GM19023 (cell line): ENCODE measurements at regions not wholly inside any gene's neighbourhood (a gene's known extent, or its start where the extent isn't known, plus 50 kb on each side); places are given as distances from the start of the nearest gene placed in this dataset.
"Not testable (repeated sequence)": the region's sequence is repeated elsewhere in the genome, so short reads cannot be mapped to it uniquely, and the experiment has no call there.

Experiments used
- ATAC-seq: cut with Tn5 transposase; IDR thresholded peaks from one replicate; pipeline ENCODE4 v1.9.1; 2021; ENCODE audit warnings: mild to moderate bottlenecking, moderate library complexity; ENCODE audit not compliant: unreplicated experiment

DNA sequence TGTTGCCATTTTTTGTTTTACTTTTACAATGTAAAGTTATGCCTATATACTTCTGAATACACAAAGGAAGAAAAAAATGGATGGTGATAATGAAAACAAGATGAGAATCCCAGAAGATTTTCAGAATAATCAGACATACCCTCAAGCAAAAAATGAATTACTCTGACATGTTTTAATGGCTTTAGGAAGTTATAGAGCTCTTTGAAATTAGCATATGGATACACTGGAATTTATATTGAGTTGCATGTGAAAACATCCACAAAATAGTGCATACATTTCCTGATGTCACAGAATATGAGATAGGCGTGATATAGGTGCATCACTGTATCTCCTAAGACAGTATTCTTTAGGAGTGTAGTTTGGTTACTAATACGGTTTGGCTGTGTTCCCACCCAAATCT lies 351.3 kb downstream of the SLC7A11 start:
- no peak for ATAC-seq

DNA sequence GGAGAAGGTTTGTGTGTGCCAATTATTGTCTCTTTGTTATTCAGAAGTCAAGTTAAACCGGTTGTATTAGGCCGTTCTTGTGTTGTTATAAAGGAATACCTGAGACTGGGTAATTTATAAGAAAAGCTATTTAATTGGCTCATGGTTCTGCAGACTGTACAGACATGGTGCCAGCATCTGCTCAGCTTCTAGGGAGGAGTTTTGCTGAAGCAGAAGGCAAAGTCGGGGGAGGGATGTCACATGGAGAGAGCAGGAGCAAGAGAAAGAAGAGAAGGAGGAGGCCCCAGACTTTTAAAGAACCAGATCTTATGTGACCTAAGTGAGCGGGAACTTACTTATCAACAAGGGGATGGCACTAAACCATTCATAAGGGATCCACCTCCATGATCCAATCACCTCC lies 349.3 kb upstream of the PCDH18 start:
- ATAC-seq, result no peak

DNA sequence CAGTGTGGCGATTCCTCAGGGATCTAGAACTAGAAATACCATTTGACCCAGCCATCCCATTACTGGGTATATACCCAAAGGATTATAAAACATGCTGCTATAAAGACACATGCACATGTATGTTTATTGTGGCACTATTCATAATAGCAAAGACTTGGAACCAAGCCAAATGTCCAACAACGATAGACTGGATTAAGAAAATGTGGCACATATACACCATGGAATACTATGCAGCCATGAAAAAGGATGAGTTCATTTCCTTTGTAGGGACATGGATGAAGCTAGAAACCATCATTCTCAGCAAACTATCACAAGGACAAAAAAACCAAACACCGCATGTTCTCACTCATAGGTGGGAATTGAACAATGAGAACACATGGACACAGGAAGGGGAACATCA lies 335.8 kb upstream of the PCDH18 start:
- not testable (repeated sequence) for ATAC-seq

DNA sequence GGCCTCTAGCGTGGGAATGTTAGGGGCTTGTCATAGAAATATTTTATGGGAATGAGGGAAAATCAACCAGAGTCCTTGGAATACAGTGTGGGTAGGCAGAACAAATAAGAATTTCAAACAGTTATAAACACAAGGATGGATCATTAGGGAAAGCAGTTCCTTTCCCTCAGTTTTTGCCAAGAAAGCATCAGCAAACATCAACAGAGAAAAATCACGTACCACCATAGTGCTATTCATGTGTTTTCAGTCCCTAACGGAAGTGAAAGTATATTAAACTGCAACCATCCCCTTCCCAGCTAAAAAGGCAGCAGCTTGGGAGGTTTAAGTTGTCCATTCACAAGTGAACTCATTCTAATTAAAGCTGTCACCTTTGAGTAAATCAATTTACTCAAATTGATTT lies 334.4 kb upstream of the PCDH18 start:
- ATAC-seq, result no peak

DNA sequence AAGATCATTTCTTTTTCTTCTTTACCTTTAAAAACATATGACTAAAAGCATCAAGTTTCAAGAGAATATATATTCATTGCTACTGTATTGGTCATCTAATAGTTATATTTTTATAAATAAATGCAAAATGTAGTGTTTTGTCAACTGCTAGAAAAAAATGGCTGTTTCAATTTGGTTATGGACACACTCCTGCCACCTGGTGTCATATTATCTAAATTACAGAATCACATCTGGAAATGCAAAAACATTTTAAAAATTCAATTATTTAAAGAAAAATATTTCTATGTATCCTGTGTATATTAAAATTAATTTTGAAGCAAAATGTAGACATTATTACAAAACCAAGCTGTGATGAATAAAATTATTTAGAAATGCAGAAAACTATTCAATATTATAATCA lies 329.4 kb upstream of the PCDH18 start:
- ATAC-seq, result no peak

DNA sequence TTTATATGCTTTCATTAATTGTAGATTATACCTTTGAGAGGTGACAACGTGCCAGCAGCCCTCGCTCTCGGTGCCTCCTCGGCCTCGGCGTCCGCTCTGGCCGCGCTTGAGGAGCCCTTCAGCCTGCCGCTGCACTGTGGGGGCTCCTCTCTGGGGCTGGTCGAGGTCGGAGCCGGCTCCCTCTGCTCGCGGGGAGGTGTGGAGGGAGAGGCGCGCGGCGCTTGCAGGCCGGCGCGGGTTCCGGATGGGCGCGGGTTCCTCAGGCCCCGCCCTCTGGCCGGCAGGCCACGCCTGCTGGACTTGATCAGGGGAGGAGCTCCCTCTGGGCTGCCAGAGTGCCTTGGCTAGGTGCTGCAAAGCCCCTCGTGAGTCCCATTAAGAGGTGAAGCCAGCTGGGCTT lies 321.1 kb upstream of the PCDH18 start:
- ATAC-seq, result no peak

DNA sequence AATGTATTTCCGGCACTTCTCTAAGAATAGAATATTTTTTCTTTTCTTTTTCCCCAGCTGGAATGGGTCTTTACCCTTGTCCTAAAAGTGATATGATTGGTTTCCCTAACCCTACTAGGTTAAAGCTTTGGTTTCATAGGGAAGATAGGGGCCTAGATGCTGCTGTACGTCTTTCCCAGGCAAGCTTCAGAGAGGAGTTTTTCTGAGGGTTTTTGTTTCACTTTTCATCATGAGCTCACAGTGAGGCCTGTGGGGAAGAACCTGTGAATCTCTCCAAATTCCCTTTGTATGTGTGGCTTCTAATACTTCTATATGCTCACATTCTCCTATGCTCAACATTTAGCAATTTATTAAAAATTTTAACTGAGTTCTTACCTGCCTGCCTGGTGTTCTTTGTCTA lies 320.0 kb upstream of the PCDH18 start:
- ATAC-seq, result no peak

DNA sequence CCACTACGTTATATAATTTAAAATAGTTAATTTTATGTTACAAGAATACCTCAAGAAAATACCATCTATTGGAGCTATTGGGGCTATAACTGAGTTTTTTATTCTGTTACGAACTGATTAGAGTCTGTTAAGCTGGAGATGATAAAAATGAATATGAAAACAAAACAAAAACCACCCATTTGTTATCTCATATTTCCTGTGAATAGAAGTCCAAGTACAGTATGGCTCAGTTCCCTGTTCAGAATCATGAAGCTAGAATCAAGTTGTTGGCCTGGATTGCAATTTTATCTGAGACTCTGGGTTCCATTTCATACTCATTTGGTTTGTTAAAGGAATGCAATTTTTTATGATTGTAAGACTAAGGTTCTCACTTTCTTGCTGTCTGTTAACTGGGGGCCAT lies 319.1 kb upstream of the PCDH18 start:
- ATAC-seq, result no peak

DNA sequence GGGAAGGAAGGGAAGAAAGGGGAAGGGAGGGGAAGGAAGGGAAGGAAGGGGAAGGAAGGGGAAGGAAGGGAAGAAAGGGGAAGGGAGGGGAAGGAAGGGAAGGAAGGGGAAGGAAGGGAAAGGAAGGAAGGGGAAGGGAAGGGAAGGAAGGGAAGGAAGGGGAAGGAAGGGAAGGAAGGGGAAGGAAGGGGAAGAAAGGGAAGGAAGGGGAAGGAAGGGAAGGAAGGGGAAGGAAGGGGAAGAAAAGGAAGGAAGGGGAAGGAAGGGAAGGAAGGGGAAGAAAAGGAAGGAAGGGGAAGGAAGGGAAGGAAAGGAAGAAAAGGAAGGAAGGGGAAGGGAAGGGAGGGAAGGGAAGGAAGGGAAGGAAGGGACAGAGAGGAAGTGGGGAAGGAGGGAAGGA lies 295.7 kb upstream of the PCDH18 start:
- not testable (repeated sequence) for ATAC-seq

DNA sequence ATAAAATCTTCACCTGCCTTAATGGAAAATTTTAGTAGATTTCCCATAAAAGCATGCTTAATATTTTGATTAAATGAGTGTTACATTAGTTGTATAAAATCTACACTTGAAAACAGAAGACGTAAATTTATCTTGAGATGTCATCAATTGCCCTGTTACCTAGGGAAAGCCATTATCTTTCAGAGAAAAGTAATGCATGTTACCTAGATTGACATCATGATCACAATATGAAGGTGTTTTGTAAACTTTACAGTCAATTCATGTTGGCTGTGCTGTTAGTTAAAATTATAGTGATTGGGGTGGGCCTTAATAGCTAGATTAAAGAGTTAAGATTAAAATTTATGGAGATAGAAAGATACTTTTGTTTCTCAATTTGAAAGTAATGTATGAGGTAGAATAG lies 293.2 kb upstream of the PCDH18 start:
- ATAC-seq, result no peak

DNA sequence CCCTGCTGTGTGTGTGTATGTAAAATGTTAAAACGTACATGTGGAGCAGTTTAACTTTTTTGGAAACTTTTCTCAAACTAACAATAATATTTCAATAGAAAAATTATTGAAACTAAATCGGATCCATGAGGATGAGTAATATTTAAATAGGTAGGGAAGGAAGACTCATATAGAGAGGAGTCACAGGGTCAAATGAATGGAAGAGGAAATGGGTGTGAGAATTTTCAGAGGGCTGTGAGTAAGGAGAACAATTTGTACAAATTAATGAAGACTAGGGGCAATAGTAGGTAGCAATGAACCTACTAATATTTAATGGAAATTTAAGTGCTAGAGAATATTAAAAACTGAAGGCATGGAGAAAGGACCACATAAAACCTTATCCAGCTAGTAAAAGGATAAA lies 290.7 kb upstream of the PCDH18 start:
- ATAC-seq, result no peak

DNA sequence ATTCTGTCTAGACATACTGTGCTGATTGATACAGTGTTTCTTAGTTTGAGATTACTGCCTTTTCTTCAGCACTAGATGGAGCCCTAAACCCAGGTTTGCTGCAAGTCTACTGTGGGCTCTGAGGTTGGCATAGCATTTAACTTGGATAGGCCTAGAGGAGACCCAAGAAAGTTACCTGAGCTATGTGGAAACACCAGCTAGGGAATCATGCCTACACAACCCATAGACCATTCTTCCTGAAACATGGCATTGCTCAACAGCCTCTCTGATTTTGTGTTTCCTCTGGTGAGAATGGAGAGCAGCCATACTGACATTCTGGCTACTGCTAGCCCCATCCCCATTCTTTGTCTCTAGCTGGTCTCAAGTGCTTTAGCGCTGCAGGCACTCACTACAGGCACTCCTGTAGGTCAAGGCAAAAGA lies 287.7 kb upstream of the PCDH18 start:
- ATAC-seq, result peak; percentile 91

DNA sequence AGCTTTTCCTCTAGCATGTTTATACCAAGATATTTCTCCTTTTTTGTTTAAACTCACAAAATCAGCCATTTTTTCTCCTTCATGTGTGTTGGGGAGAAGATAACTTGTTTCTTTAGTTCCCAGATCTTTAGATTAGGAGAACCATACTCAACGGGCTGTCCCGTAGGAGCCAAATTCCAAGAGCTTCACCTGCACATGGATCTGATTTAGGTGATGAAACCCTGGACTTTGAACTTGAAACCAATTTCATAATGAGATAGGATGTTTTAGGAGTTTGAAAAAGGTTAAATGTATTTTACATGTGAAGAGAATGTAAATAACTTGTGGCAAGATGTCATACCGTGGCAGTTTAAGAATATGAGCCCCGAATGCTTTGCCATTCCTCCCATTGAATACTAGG lies 280.0 kb upstream of the PCDH18 start:
- ATAC-seq, result no peak

DNA sequence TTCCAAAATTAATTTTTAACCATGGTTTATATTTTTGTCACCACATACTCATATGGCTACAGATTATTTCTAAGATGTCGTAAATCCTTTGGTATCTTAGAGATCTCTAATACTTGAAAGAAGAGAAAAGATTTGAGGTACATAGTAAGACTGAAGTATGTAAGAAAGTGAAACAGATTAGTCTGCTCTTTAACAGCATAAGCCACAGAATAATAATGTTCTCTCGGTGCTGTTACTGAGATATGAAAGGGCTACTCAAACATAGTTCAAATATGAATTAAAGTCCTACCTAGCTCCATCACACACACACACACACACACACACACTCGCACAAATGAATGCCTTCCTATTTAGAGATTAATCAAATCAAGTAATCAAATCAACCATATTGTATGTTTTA lies 274.1 kb upstream of the PCDH18 start:
- no peak for ATAC-seq

DNA sequence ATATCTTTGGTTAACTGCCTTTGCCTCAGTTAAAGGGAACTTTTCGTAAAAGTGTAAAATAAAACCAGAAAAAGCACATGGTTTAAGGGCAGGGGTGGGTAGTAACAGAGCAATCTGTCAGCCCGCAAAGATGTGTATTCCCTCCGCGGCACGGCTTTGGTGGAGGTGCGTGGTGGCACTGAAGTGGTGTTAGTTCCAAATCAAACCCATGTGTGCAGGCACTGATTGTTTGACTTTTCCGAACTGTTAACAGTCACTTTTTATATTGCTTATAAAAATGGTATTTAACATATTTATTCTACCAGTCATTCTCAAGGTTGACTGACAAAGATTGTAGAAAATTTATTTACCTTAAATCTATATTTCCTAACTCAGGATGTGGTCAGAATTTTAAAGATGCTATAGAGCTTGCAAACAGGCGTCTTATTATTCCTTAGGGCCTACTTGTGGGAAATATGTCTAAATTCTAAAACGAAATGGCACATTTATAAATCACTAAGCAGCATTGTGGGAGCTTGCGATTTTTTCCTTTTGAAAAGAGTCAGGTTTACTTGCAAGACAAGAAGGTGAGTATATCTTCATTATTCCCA lies 272.7 kb upstream of the PCDH18 start:
- ATAC-seq, result no peak

DNA sequence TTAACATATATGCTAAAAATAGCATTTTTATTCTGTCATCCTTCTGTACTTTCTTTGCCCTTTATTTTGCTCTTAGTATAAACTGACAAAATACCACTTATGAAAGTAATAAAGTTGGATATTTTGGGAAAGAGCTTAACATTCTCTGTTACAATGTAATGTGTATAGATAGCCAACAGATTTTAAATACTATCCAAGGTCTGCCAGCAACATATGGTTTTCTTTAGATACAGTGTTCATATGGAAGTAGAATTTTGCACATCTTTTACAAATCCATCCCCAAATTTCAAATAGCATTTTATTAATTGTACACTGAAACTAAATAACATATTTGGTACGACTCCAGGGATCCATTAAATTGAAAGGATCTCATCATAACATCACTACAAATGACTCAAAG lies 268.6 kb upstream of the PCDH18 start:
- ATAC-seq, result no peak

DNA sequence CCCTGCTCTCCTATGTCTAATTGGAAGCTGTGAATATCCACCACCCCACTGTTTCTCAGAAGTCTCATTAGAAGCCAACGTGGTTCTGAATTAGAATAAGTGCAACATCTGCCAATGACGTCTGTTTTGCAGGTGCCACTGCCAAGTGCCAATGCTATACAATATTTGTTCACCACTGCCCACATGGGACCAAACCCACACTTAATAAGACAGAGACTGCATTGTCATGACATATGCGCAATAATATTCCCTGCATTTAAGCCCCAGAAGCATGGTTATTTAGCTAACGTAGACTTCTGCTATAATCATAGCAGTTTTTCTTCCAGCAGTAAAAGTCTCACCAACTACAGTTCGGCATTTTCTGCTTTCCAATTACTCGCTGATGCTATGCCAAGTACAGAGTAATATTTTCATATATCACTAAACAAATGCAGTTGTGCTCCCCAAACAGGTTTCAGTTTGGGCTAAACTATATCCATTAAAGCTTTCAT lies 262.5 kb upstream of the PCDH18 start:
- no peak for ATAC-seq

DNA sequence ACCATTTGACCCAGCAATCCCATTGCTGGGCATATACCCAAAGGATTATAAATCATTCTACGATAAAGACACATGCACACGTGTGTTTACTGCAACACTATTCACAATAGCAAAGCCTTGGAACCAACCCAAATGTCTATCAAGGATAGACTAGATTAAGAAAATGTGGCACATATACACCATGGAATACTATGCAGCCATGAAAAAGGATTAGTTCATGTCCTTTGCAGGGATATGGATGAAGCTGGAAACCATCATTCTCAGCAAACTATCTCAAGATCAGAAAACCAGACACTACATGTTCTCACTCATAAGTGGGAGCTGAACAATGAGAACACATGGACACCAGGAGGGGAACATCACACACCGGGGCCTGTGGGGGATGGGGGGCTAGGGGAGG lies 257.0 kb upstream of the PCDH18 start:
- not testable (repeated sequence) for ATAC-seq

DNA sequence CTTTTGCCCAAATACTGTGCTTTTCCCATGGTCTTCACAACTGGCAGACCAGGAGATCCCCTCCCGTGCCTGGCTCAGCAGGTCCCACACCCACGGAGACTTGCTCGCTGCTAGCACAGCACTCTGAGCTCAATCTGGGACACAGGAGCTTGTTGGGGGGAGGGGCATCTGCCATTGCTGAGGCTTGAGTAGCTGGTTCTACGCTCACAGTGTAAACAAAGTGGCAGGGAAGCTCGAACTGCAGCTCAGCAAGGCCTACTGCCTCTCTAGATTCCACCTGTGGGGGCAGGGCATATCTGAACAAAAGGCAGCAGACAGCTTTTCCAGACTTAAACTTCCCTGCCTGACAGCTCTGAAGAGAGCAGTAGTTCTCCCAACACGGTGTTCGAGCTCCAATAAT lies 251.6 kb upstream of the PCDH18 start:
- ATAC-seq, result not testable (repeated sequence)

DNA sequence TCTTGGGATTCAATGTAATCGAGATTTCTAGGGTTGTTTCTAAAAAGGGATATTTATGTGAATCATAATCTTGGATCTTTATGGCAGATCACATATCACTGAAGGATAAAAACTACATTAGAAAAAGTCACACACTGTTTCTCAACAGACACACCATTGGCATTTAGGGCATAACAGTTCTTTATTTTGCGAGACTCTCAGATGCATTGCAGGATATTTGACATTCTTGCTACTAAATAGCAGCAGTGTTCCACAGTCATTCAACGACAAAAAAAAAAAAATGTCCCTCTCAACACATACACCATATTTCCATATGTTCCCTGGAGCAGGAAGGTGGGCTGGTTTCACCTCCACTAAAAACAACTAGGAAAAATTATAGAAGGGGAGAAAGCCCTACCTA lies 243.4 kb upstream of the PCDH18 start:
- no peak for ATAC-seq

DNA sequence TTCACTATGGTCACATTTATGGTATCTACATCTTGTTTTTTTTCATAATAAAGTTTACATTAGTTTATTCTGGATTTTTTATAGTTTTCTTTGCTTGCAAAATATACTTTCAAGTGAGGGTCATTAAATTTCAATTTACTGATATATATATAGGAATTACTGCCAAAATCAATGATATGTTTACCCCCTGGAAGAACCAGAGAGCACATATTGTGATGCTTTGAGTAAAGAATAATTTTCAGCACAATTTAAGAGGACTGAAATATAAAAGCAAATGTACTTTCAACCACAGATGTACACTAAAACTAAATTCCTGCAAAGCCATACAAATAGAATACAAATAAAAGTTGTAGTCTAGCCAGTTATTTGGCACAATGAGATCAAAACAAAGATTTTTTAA lies 242.2 kb upstream of the PCDH18 start:
- no peak for ATAC-seq

DNA sequence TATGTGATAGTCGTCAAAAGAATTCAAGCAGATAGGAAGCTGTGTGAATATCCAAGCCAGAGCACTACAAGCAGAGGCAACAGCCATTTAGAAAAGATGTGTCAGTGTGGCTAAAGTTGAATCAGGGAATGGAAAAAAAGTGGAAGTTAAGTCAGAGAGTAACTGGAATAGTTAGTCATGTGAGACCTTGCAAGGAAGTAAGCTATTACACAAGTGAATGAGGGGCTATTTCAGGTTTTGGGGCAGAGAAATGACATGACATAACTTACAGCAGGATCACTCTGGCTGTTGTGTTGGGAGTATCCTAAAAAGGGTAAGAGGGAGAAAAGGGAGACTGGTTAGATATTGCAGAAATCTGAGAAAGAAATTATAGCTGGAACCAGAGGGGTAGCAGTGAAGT lies 236.6 kb upstream of the PCDH18 start:
- no peak for ATAC-seq

DNA sequence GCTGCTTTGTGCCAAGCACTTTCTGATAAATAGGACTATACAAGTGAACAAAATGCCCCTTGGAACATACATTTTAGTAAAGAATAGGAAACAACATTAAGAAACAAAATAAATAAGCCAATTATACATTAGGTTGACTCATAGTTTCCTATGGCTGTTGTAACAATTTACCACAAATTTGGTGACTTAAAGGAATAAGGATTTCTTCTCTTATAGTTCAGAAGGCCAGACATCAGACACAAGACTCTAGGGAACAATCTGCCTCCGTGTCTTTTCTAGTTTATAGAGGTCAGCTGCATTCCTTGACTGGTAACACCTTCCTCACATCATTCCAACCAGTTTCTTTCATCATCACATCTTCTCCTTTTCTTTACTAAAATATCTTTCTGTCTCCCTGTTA lies 235.9 kb upstream of the PCDH18 start:
- ATAC-seq, result no peak
